IPS-18a (cell line): ENCODE measurements at regions not wholly inside any gene's neighbourhood (a gene's known extent, or its start where the extent isn't known, plus 50 kb on each side); places are given as distances from the start of the nearest gene placed in this dataset.

ENCODE experiments used
- H3K27ac ChIP-seq: one replicate; pipeline ENCODE4 v1.5.1; 2013; ENCODE audit warnings: low read length
- H3K27me3 ChIP-seq: one replicate; pipeline ENCODE4 v1.6.1; 2013; ENCODE audit warnings: mild to moderate bottlenecking, low read length; ENCODE audit not compliant: control insufficient read depth, insufficient read depth
- H3K36me3 ChIP-seq: one replicate; pipeline ENCODE4 v1.6.1; 2013; ENCODE audit warnings: low read depth, low read length; ENCODE audit not compliant: control insufficient read depth
- H3K4me1 ChIP-seq: one replicate; pipeline ENCODE4 v1.6.1; 2013; ENCODE audit warnings: low read depth, low read length; ENCODE audit not compliant: control insufficient read depth
- H3K4me3 ChIP-seq: one replicate; pipeline ENCODE4 v1.5.1; 2013; ENCODE audit warnings: low read length
- H3K9ac ChIP-seq: one replicate; pipeline ENCODE4 v1.6.1; 2013; ENCODE audit warnings: mild to moderate bottlenecking, low read length, moderate library complexity
- H3K9me3 ChIP-seq: one replicate; pipeline ENCODE4 v1.6.1; 2013; ENCODE audit warnings: low read depth, low read length; ENCODE audit not compliant: control insufficient read depth

- Histone ChIP-seq H3K4me3 (no peak overlapping the region), H3K27me3 (no peaks in the 10 kb centered on the region), H3K4me1 (peaks cover 3% of the 10 kb centered on the region), H3K27ac (no peak overlapping the region), H3K9ac (no peak overlapping the region), H3K36me3 (no peaks in the 10 kb centered on the region), H3K9me3 (no peaks in the 10 kb centered on the region)
These were observed 433.6 kb upstream of the DPH6 start for GRCh38 chr15:35979608-35980007.

GRCh38 chr15:35980719-35981118, 434.8 kb upstream of the DPH6 start:
- H3K4me1 ChIP-seq: peaks cover 3% of the 10 kb centered on the region
- no peaks in the 10 kb centered on the region for H3K27me3 ChIP-seq
- no peak overlapping the region for H3K4me3 ChIP-seq
- no peaks in the 10 kb centered on the region for H3K36me3 ChIP-seq
- H3K9me3 ChIP-seq: no peaks in the 10 kb centered on the region
- H3K9ac ChIP-seq: no peak overlapping the region
- H3K27ac ChIP-seq: no peak overlapping the region

GRCh38 chr15:35986191-35986721, 440.3 kb upstream of the DPH6 start:
- Histone ChIP-seq H3K27me3 (no peaks in the 10 kb centered on the region), H3K9ac (no peak overlapping the region), H3K4me1 (no peaks in the 10 kb centered on the region)

GRCh38 chr15:35987056-35987455, 441.1 kb upstream of the DPH6 start:
- Histone ChIP-seq H3K4me1 (no peaks in the 10 kb centered on the region), H3K27me3 (no peaks in the 10 kb centered on the region), H3K4me3 (no peak overlapping the region), H3K27ac (no peak overlapping the region), H3K9ac (no peak overlapping the region), H3K36me3 (no peaks in the 10 kb centered on the region), H3K9me3 (no peaks in the 10 kb centered on the region)

More at GRCh38 chr15:35986191-35986721, 440.3 kb upstream of the DPH6 start:
- H3K4me3 ChIP-seq: no peak overlapping the region
- H3K36me3 ChIP-seq: no peaks in the 10 kb centered on the region
- no peaks in the 10 kb centered on the region for H3K9me3 ChIP-seq
- H3K27ac ChIP-seq: no peak overlapping the region

GRCh38 chr15:35991386-35991785, 445.4 kb upstream of the DPH6 start:
- no peak overlapping the region for H3K27ac ChIP-seq
- H3K4me3 ChIP-seq: no peak overlapping the region
- no peaks in the 10 kb centered on the region for H3K9me3 ChIP-seq
- no peaks in the 10 kb centered on the region for H3K27me3 ChIP-seq
- H3K9ac ChIP-seq: no peak overlapping the region
- H3K4me1 ChIP-seq: no peaks in the 10 kb centered on the region
- no peaks in the 10 kb centered on the region for H3K36me3 ChIP-seq

GRCh38 chr15:35992791-35993190, 446.8 kb upstream of the DPH6 start:
- H3K27me3 ChIP-seq: no peaks in the 10 kb centered on the region
- no peaks in the 10 kb centered on the region for H3K36me3 ChIP-seq
- H3K4me3 ChIP-seq: no peak overlapping the region
- H3K9me3 ChIP-seq: no peaks in the 10 kb centered on the region
- no peak overlapping the region for H3K27ac ChIP-seq
- no peaks in the 10 kb centered on the region for H3K4me1 ChIP-seq
- H3K9ac ChIP-seq: no peak overlapping the region

GRCh38 chr15:35993196-35993595, 447.2 kb upstream of the DPH6 start:
- Histone ChIP-seq H3K4me1 (no peaks in the 10 kb centered on the region), H3K27me3 (no peaks in the 10 kb centered on the region)

GRCh38 chr15:35994876-35995275, 448.9 kb upstream of the DPH6 start:
- H3K27ac ChIP-seq: no peak overlapping the region
- H3K27me3 ChIP-seq: no peaks in the 10 kb centered on the region

More at GRCh38 chr15:35993196-35993595, 447.2 kb upstream of the DPH6 start:
- Histone ChIP-seq H3K9me3 (no peaks in the 10 kb centered on the region), H3K4me3 (no peak overlapping the region), H3K9ac (no peak overlapping the region), H3K36me3 (no peaks in the 10 kb centered on the region), H3K27ac (no peak overlapping the region)

GRCh38 chr15:35998663-35999602, 453.0 kb upstream of the DPH6 start:
- Histone ChIP-seq H3K4me1 (peaks cover 17% of the 10 kb centered on the region), H3K27ac (no peak overlapping the region), H3K9ac (no peak overlapping the region), H3K9me3 (no peaks in the 10 kb centered on the region), H3K4me3 (no peak overlapping the region), H3K36me3 (no peaks in the 10 kb centered on the region), H3K27me3 (no peaks in the 10 kb centered on the region)

More at GRCh38 chr15:35994876-35995275, 448.9 kb upstream of the DPH6 start:
- Histone ChIP-seq H3K4me1 (peaks cover 5% of the 10 kb centered on the region), H3K9ac (no peak overlapping the region), H3K9me3 (no peaks in the 10 kb centered on the region), H3K4me3 (no peak overlapping the region), H3K36me3 (no peaks in the 10 kb centered on the region)

- no peak overlapping the region for H3K4me3 ChIP-seq
- H3K27ac ChIP-seq: no peak overlapping the region
- H3K9me3 ChIP-seq: no peaks in the 10 kb centered on the region
These were observed 459.0 kb upstream of the DPH6 start for GRCh38 chr15:36004891-36005490.

GRCh38 chr15:36005542-36005941, 459.6 kb upstream of the DPH6 start:
- Histone ChIP-seq H3K36me3 (no peaks in the 10 kb centered on the region), H3K9ac (no peak overlapping the region), H3K4me1 (peaks cover 8% of the 10 kb centered on the region), H3K27ac (no peak overlapping the region), H3K4me3 (no peak overlapping the region), H3K27me3 (no peaks in the 10 kb centered on the region), H3K9me3 (no peaks in the 10 kb centered on the region)

More at GRCh38 chr15:36004891-36005490, 459.0 kb upstream of the DPH6 start:
- Histone ChIP-seq H3K4me1 (peaks cover 11% of the 10 kb centered on the region), H3K9ac (no peak overlapping the region), H3K27me3 (no peaks in the 10 kb centered on the region), H3K36me3 (no peaks in the 10 kb centered on the region)
